ENCODE measurements at regions not wholly inside any gene's neighbourhood (a gene's known extent, or its start where the extent isn't known, plus 50 kb on each side); places are given as distances from the start of the nearest gene placed in this dataset.

DNA sequence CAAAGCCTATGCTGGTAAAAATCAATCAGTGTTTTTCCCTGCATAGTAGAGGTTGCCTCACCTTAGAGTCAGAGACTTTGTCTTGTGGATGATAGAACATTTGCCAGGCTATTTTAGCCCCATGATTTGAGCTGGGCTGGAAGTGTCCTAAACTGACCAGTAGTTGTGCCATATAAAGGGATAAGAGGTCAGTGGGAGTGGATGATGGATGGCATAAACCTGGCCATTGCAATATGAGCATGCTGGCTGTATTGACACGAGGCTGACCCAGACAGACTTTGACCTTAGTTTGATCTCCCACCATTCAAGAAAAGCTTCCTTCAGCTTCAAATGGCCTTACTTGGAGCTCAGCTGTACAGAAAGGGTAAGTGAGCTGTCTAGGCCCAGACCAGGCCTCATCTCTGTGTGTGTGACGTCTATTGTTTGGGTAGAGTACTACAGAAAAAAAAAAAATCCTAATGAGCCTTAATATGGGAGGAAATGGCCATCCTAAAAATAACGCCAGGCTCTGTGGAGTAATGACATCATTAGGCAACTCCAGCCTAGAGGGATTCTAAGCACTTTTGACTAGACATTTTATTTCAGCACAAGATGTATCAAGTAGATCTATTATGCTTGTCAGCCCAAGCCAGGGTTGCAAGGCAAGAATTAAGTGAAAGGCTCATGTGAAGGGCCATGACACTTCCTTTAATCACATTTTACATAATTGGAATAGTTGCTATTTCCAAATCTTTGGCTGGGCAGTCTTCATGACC is 51.3 kb upstream of the CADM1 start:
- DNase-seq: no peak
